HFF-Myc (cell line): ENCODE measurements at regions not wholly inside any gene's neighbourhood (a gene's known extent, or its start where the extent isn't known, plus 50 kb on each side); places are given as distances from the start of the nearest gene placed in this dataset.

Experiments
- DNase-seq: peaks from one replicate; pipeline ENCODE4 v3.0.0-alpha.2; 2011; ENCODE audit warnings: low read depth; ENCODE audit errors: extremely low read depth
- H3K4me3 ChIP-seq: replicated peaks from 2 replicates; pipeline ENCODE4 v1.5.1; 2011; ENCODE audit warnings: low read depth, mild to moderate bottlenecking, control low read depth, low read length
- CTCF ChIP-seq: IDR thresholded peaks from 2 replicates; pipeline ENCODE4 v1.5.1; 2012; ENCODE audit warnings: mild to moderate bottlenecking, low read depth, low read length, control low read depth; ENCODE audit errors: missing control alignments

- DNase-seq: no peak
- no peak overlapping the region for H3K4me3 ChIP-seq
- TF ChIP-seq CTCF: no peak
Observed at GRCh38 chr16:56101480-56101879, 89.8 kb upstream of the GNAO1 start.

DNA sequence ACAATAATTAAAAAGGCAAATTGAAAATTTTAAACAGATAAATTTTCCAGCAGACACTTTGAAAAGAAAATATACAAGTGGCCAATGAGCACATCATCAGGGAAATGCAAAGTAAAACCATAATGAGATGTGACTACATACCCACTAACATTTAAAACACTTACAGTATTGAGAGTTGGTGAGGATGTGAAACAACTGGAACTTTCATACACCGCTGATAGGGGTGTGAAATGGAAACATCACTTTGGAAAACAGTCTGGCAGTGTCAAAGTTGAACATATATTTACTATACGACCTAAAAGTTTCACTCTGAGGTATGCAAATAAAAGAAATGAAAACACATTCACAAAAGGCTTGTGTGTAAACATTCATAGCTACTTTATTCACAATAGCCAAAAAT is 94.0 kb upstream of the GNAO1 start:
- no peak for DNase-seq
- no peak for TF ChIP-seq CTCF
- H3K4me3 ChIP-seq: no peak overlapping the region

DNA sequence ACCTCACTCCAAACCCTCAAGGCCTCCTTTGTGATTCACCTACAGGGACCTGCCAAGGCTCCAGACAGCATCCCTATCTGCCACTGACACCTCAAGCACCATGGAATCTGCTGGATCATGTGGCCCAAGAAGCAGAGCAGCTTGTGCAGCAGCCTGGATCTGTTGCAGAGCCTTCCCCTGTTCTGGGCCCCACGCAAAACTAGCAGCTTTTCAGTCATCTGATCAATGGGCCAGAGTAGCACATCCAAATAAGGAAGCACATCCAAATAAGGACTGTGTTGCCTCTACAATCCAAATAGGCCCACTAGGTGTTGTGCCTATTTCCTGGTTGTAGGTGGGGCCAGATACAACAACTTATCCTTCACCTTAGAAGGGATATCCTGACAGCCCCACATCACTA is 97.1 kb upstream of the GNAO1 start:
- no peak for DNase-seq
- H3K4me3 ChIP-seq: no peak overlapping the region
- no peak for TF ChIP-seq CTCF

GRCh38 chr16:56093055-56093454 is 98.2 kb upstream of the GNAO1 start:
- H3K4me3 ChIP-seq: no peak overlapping the region
- DNase-seq: no peak
- TF ChIP-seq CTCF: no peak

GRCh38 chr16:56090076-56090475 is 101.2 kb upstream of the GNAO1 start:
- DNase-seq: no peak
- TF ChIP-seq CTCF: no peak
- no peak overlapping the region for H3K4me3 ChIP-seq

GRCh38 chr16:56087626-56088025 is 103.7 kb upstream of the GNAO1 start:
- no peak for TF ChIP-seq CTCF
- H3K4me3 ChIP-seq: no peak overlapping the region
- DNase-seq: no peak

DNA sequence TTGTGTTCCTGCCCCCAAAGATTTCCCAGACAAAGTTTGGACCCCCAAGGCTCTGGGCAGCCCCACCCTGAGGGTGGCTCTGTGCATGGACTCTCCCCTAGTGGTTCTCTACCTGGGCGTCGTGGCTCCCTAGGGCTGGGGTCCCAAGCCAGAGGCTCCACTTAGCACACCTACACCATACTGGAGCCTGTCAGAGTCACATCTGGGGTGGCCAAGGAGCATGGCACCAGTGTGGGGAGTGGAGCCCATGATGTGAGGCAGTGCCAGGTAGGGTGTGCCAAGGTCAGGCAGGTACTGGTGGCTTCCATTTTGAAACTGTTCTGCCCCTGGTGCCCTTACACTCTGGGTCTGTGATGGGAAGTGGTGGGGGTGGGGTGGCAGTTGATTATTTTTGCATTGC is 109.9 kb upstream of the GNAO1 start:
- no peak overlapping the region for H3K4me3 ChIP-seq
- no peak for TF ChIP-seq CTCF
- no peak for DNase-seq
